ENCODE measurements at regions not wholly inside any gene's neighbourhood (a gene's known extent, or its start where the extent isn't known, plus 50 kb on each side); places are given as distances from the start of the nearest gene placed in this dataset.
"Not testable (repeated sequence)": the region's sequence is repeated elsewhere in the genome, so short reads cannot be mapped to it uniquely, and the experiment has no call there.

- H3K4me3 ChIP-seq (ENCODE audit: low read depth, low read length); FAIRE-seq; H3K36me3 ChIP-seq (ENCODE audit: control insufficient read depth, insufficient read depth, low read length); H3K27me3 ChIP-seq (ENCODE audit: control insufficient read depth, insufficient read depth, low read length): not testable (repeated sequence)
- peak; percentile 37 for TF ChIP-seq CTCF (IDR thresholded peaks at IDR 0.05; ENCODE audit: insufficient read depth, low read length, severe bottlenecking)
- DNase-seq (ENCODE audit: low read depth), result peak; percentile 20
Observed at GRCh38 chr18:14415806-14416205, 127.6 kb downstream of the POTEC start.

DNA sequence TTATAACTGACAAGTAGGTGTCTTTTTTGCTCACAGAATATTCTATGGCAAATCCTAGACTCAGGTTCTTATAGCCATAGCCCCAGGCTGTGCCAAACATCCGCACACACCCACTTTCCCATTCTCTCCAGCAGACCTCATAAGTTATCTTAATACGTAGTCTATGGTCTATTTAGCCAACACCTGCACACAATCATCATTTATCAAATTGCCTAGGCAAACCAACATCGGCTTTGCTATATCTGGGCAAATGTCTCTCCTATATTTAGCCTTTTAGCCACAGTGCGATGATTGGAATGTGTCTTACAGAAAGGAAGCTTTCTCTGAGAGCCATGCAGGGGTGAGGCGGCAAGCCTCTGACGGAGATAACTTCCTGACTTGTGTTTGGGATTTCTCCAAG is 128.0 kb downstream of the POTEC start:
- not testable (repeated sequence) for FAIRE-seq; H3K4me3 ChIP-seq (ENCODE audit: low read depth, low read length); H3K27me3 ChIP-seq (ENCODE audit: control insufficient read depth, insufficient read depth, low read length); H3K36me3 ChIP-seq (ENCODE audit: control insufficient read depth, insufficient read depth, low read length); DNase-seq (ENCODE audit: low read depth)

DNA sequence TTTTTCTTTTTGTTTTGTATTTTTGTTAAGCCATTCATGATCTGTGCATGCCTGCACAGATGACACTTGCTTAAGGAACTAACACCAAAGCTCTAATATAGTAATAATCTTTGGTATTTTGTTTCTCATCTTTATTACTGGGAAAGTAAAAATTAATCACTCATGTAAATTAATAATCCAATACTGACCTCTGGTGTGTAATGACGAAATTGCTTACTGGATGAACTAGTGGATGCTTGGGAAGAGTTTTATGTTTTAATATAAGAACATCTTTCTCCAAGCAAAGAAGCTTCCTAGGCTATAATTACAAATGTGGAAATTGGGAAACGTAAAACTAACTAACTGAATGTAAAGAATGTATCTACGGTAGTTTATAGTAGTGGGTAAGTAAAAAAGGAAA is 147.9 kb downstream of the POTEC start:
- FAIRE-seq; H3K4me3 ChIP-seq (ENCODE audit: low read depth, low read length); H3K27me3 ChIP-seq (ENCODE audit: control insufficient read depth, insufficient read depth, low read length); H3K36me3 ChIP-seq (ENCODE audit: control insufficient read depth, insufficient read depth, low read length); DNase-seq (ENCODE audit: low read depth): not testable (repeated sequence)

- not testable (repeated sequence) for DNase-seq (ENCODE audit: low read depth); H3K4me3 ChIP-seq (ENCODE audit: low read depth, low read length); FAIRE-seq; H3K27me3 ChIP-seq (ENCODE audit: control insufficient read depth, insufficient read depth, low read length); H3K36me3 ChIP-seq (ENCODE audit: control insufficient read depth, insufficient read depth, low read length)
Observed at GRCh38 chr18:14393563-14394103, 149.8 kb downstream of the POTEC start.

DNA sequence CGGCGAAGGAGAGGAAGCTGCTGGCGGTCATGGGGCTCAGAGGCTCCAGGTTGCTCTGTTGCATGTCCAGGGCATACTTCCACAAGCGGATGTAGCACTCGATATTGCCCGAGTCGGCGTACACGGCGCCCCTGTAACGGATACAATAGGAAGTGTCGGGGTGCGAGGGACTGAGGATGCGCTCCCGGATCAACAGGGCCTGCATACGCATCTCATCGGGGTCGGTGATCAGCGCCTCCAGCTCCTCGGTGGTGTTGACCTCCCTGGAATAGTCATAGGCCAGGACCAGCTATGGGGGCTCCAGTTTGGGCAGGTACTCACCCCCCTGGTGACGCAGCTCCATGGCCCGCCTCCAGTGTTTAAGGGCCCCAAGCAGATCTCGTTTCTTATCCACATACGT is 150.8 kb downstream of the POTEC start:
- not testable (repeated sequence) for FAIRE-seq; DNase-seq (ENCODE audit: low read depth); H3K27me3 ChIP-seq (ENCODE audit: control insufficient read depth, insufficient read depth, low read length); H3K4me3 ChIP-seq (ENCODE audit: low read depth, low read length); H3K36me3 ChIP-seq (ENCODE audit: control insufficient read depth, insufficient read depth, low read length)

DNA sequence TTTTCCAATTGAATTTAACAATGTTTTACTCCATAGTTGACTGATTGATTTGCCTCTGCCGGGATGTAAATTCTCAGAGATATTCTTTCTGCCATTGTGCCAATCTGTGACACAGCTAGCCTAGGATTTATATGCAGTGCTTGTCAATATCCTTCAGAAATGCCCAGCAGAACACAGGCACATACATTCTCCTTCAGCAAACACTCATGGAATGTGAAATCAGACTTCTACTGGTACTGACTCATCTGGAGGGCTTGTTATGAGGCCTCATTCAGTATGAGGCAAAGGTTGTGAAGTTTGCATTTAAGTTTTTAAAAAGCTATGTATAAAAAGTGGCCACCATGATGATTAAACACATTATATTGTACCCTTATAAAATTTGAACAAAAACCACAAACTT is 158.4 kb downstream of the POTEC start:
- not testable (repeated sequence) for H3K27me3 ChIP-seq (ENCODE audit: control insufficient read depth, insufficient read depth, low read length); H3K36me3 ChIP-seq (ENCODE audit: control insufficient read depth, insufficient read depth, low read length); FAIRE-seq; DNase-seq (ENCODE audit: low read depth); H3K4me3 ChIP-seq (ENCODE audit: low read depth, low read length)

DNA sequence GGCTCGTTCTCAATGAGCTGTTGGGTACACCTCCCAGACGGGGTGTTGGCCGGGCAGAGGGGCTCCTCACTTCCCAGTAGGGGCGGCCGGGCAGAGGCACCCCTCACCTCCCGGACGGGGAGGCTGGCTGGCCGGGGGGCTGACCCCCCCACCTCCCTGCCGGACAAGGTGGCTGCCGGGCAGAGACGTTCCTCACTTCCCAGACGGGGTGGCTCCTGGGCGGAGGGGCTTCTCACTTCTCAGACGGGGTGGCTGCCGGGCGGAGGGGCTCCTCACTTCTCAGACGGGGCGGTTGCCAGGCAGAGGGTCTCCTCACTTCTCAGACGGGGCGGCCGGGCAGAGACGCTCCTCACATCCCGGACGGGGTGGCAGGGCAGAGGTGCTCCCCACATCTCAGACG is 160.7 kb downstream of the POTEC start:
- not testable (repeated sequence) for FAIRE-seq; H3K4me3 ChIP-seq (ENCODE audit: low read depth, low read length); H3K36me3 ChIP-seq (ENCODE audit: control insufficient read depth, insufficient read depth, low read length); H3K27me3 ChIP-seq (ENCODE audit: control insufficient read depth, insufficient read depth, low read length); DNase-seq (ENCODE audit: low read depth)

GRCh38 chr18:14379489-14379888 is 163.9 kb downstream of the POTEC start:
- H3K27me3 ChIP-seq (ENCODE audit: control insufficient read depth, insufficient read depth, low read length); H3K36me3 ChIP-seq (ENCODE audit: control insufficient read depth, insufficient read depth, low read length); FAIRE-seq; DNase-seq (ENCODE audit: low read depth); H3K4me3 ChIP-seq (ENCODE audit: low read depth, low read length): not testable (repeated sequence)

DNA sequence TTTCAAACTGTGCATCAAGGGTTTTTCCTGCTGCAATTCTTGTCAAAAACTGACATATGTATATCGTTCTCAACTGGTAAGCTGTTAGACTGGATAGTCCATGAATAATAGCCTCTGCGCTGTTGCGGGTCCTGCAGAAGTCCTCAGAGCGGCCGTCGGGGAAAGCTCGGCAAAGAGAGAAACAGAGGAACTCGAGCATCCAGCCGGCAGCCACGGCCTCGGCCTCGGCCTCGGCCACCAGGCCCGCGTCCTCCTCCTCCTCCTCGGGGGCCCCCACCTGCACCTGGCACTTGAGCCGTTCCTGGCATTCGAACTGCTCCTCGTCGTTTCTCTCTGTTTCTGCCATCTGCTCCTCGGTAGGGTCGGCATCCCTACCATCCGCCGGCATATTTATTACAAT is 165.0 kb downstream of the POTEC start:
- H3K36me3 ChIP-seq (ENCODE audit: control insufficient read depth, insufficient read depth, low read length); H3K4me3 ChIP-seq (ENCODE audit: low read depth, low read length); FAIRE-seq; H3K27me3 ChIP-seq (ENCODE audit: control insufficient read depth, insufficient read depth, low read length); DNase-seq (ENCODE audit: low read depth): not testable (repeated sequence)

GRCh38 chr18:14361346-14361745 is 182.1 kb downstream of the POTEC start:
- DNase-seq (ENCODE audit: low read depth); H3K36me3 ChIP-seq (ENCODE audit: control insufficient read depth, insufficient read depth, low read length); H3K4me3 ChIP-seq (ENCODE audit: low read depth, low read length); H3K27me3 ChIP-seq (ENCODE audit: control insufficient read depth, insufficient read depth, low read length); FAIRE-seq: not testable (repeated sequence)

DNA sequence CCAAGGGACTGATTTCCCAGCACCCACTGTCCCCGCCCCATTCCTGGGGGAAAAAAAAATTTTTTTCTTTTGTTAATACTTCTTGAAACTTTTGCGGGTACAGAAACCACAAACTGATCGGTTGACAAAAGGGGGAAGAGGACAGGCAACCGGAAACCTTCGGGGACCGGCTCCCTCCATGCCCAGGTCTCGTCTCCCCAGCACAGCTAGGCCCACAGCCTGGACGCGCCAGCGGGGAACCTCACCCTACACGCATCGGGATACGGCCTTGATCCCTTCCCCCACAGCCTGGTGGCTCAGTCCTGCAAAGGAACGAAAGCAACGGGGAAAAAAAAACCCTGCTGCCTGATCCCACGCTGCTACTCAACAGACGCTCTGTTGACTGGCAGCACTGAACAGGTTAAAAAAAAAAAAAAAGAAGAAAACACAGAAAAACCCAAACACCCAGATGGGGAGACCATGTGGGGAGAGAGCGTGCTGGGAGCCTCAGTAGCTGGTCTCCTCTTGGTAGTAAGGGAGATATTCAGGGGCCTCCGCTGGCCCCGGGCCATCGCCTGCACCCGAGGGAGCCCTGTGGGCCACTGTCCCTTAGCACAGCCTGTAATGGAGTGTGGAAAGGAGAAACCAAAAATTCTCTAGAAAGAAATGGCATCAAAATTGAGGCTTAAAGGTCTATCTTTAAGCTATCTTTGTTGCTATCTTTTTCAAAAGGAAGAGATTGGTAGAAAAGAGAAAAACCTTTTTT is 185.7 kb downstream of the POTEC start:
- H3K36me3 ChIP-seq (ENCODE audit: control insufficient read depth, insufficient read depth, low read length); DNase-seq (ENCODE audit: low read depth); H3K27me3 ChIP-seq (ENCODE audit: control insufficient read depth, insufficient read depth, low read length); FAIRE-seq; H3K4me3 ChIP-seq (ENCODE audit: low read depth, low read length): not testable (repeated sequence)

GRCh38 chr18:14342170-14342569 is 201.2 kb downstream of the POTEC start:
- not testable (repeated sequence) for H3K4me3 ChIP-seq (ENCODE audit: low read depth, low read length); H3K36me3 ChIP-seq (ENCODE audit: control insufficient read depth, insufficient read depth, low read length); H3K27me3 ChIP-seq (ENCODE audit: control insufficient read depth, insufficient read depth, low read length); FAIRE-seq; DNase-seq (ENCODE audit: low read depth)

- not testable (repeated sequence) for FAIRE-seq; H3K4me3 ChIP-seq (ENCODE audit: low read depth, low read length); H3K36me3 ChIP-seq (ENCODE audit: control insufficient read depth, insufficient read depth, low read length); DNase-seq (ENCODE audit: low read depth); H3K27me3 ChIP-seq (ENCODE audit: control insufficient read depth, insufficient read depth, low read length)
Observed at GRCh38 chr18:14336017-14336416, 203.8 kb upstream of the ZNF519 start.

DNA sequence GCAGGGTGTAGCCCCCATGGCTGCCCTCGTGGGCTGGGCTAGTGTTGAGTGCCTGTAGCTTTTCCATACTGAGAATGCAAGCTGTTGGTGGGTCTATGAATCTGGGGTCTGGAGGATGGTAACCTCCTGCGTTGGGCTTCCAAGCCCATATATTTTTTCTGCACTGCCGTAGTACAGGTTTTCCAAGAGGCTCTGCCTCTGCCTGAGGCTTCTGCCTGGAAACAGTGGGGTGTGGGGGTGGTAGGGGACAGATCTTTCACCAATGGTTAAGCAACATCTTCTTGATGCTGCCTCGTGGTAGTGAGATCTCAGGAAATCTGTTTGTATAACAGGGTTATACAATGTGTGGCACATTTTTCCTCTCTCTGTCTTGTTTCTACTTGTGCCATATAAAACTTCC is 189.0 kb upstream of the ZNF519 start:
- FAIRE-seq; DNase-seq (ENCODE audit: low read depth); H3K27me3 ChIP-seq (ENCODE audit: control insufficient read depth, insufficient read depth, low read length); H3K4me3 ChIP-seq (ENCODE audit: low read depth, low read length); H3K36me3 ChIP-seq (ENCODE audit: control insufficient read depth, insufficient read depth, low read length): not testable (repeated sequence)

Data from bronchial epithelial cell (primary cell).